ENCODE measurements at regions not wholly inside any gene's neighbourhood (a gene's known extent, or its start where the extent isn't known, plus 50 kb on each side); places are given as distances from the start of the nearest gene placed in this dataset.

DNA sequence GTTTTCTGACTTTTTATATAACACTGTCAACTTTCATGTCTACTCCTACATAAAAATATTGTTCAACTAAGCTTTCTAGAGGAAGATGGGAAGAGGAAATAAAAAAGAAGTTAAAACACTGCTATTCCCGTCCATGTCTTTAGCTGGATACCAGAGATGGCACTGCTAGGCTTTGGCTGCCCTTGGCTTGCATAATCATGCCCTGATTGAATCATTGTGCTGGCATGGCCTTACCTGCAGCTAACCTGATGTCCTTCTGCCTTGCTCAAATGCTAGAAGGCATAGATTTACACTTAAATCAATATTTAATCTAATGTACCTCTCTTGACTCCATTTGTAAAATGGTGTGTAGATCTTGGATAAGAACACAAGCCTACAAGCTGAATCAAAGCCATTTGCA lies 539.7 kb upstream of the IL12A start:
- Histone ChIP-seq H3K9me3 (no peaks in the 10 kb centered on the region), H3K4me3 (no peak overlapping the region), H3K27ac (no peak overlapping the region), H3K36me3 (no peaks in the 10 kb centered on the region), H3K4me1 (no peaks in the 10 kb centered on the region), H3K27me3 (no peaks in the 10 kb centered on the region)
- intact Hi-C loops (cut with DNase I): no loop called here
- no peak for DNase-seq
- no peak for TF ChIP-seq POLR2AphosphoS5 (IDR thresholded peaks at IDR 0.05)
- no peak for TF ChIP-seq POLR2A (IDR thresholded peaks at IDR 0.05)
- 67 to 76% methylated on average over 1 of the region's 1 CpG for WGBS, 2 donors

DNA sequence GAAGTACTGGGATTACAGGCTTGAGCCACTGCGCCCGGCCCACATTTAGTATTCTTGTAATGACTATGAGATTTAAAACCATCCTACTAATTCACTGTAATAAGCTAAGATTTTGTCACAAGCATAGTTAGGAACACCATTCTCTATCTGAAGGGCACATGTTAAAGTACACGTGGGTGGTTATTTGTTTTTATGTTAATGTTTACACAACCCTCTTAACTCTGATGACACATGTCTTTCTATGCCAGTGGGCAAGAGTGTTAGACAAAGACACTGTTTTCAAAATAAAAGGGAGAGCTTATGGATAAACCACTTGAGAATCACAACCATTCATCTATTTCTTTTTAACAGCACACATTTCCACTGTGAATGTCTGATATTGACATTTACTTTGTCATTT lies 537.6 kb upstream of the IL12A start:
- Histone ChIP-seq H3K4me3 (no peak overlapping the region), H3K36me3 (no peaks in the 10 kb centered on the region), H3K9me3 (no peaks in the 10 kb centered on the region), H3K4me1 (no peaks in the 10 kb centered on the region), H3K27ac (no peak overlapping the region), H3K27me3 (no peaks in the 10 kb centered on the region)
- intact Hi-C loops (cut with DNase I): no loop called here
- WGBS, 2 donors: 64 to 80% methylated on average over 3 of the region's 3 CpGs
- no peak for TF ChIP-seq EP300 (IDR thresholded peaks at IDR 0.05)
- no peak for TF ChIP-seq POLR2A (IDR thresholded peaks at IDR 0.05)
- TF ChIP-seq POLR2AphosphoS5 (IDR thresholded peaks at IDR 0.05): no peak
- TF ChIP-seq, protein P1, sequence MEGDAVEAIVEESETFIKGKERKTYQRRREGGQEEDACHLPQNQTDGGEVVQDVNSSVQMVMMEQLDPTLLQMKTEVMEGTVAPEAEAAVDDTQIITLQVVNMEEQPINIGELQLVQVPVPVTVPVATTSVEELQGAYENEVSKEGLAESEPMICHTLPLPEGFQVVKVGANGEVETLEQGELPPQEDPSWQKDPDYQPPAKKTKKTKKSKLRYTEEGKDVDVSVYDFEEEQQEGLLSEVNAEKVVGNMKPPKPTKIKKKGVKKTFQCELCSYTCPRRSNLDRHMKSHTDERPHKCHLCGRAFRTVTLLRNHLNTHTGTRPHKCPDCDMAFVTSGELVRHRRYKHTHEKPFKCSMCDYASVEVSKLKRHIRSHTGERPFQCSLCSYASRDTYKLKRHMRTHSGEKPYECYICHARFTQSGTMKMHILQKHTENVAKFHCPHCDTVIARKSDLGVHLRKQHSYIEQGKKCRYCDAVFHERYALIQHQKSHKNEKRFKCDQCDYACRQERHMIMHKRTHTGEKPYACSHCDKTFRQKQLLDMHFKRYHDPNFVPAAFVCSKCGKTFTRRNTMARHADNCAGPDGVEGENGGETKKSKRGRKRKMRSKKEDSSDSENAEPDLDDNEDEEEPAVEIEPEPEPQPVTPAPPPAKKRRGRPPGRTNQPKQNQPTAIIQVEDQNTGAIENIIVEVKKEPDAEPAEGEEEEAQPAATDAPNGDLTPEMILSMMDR (IDR thresholded peaks at IDR 0.05): no peak
- DNase-seq: no peak

DNA sequence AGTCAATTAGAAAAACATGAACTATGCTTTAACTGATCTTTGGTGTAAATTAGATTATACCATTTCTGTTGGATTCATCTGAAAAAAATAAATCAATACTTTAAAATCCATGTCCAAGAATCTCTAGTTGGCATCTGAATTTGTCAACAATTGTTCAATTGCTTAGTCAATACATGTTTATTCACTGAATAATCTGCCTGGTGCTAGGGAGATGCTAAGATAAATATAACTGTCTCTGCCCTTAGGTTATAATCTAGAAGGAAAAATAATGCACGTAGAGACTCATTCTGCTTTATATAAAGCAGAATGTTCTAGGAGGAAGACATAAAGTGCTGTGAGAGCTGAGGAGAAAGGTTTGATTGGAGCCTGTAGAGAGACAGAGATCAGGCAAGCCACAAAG lies 537.2 kb upstream of the IL12A start:
- no peak overlapping the region for H3K4me3 ChIP-seq
- H3K9me3 ChIP-seq: no peaks in the 10 kb centered on the region
- DNase-seq: no peak
- H3K36me3 ChIP-seq: no peaks in the 10 kb centered on the region
- intact Hi-C loops (cut with DNase I): no loop called here
- no peak overlapping the region for H3K27ac ChIP-seq
- WGBS, 2 donors: 59 to 80% methylated on average over 1 of the region's 1 CpG
- no peaks in the 10 kb centered on the region for H3K27me3 ChIP-seq
- H3K4me1 ChIP-seq: no peaks in the 10 kb centered on the region
- TF ChIP-seq POLR2AphosphoS5 (IDR thresholded peaks at IDR 0.05) (no peak), EP300 (IDR thresholded peaks at IDR 0.05) (no peak), POLR2A (IDR thresholded peaks at IDR 0.05) (no peak)
- TF ChIP-seq, protein P1 (IDR thresholded peaks at IDR 0.05): no peak

DNA sequence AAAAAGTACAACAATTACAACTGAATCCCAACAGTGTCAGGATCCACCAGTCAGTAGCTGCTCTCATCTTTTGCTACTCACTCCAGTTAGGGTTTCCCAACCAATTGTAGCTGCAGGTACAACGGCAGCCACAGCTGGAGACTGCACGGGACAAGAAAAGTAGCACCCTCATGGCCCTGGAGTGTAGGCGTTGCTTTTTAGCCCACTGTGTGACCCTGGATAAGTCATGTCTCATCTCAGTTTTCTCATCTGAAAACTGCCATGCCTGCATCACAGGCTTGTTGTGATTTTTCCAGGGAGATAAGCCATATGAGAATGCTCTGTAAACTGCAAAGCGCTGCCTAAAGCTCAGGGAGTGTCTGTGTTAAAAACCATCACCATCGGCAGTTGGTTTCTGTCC lies 535.6 kb upstream of the IL12A start:
- no peaks in the 10 kb centered on the region for H3K4me1 ChIP-seq
- WGBS, 2 donors: 86 to 93% methylated on average over 5 of the region's 5 CpGs
- H3K27me3 ChIP-seq: no peaks in the 10 kb centered on the region
- no peak overlapping the region for H3K27ac ChIP-seq
- TF ChIP-seq EP300 (IDR thresholded peaks at IDR 0.05): no peak
- TF ChIP-seq POLR2AphosphoS5 (IDR thresholded peaks at IDR 0.05): no peak
- TF ChIP-seq POLR2A (IDR thresholded peaks at IDR 0.05): no peak
- TF ChIP-seq, protein P1 (IDR thresholded peaks at IDR 0.05): no peak
- no peaks in the 10 kb centered on the region for H3K36me3 ChIP-seq
- no peak overlapping the region for H3K4me3 ChIP-seq
- intact Hi-C loops (cut with DNase I): no loop called here
- no peak for DNase-seq
- no peaks in the 10 kb centered on the region for H3K9me3 ChIP-seq

DNA sequence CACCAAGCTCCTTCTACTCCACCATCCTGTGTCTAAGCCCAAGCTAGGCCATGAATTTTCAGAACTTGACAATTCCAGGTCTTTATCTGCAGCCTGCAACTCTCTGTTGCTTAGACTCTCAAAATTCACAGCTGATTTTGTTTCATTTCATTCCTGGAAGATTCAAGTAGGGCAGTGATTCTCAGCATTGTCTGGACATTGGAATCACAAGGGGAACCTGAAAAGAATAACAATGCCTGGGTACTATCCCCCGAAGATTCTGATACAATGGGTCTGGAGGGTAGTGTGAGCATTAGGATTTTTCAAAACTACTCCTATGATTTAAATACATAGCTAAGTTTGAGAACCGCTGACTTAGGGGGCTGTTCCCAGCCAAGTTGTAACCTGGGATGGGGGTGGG lies 534.7 kb upstream of the IL12A start:
- no peak for TF ChIP-seq EP300 (IDR thresholded peaks at IDR 0.05)
- TF ChIP-seq, protein P1 (IDR thresholded peaks at IDR 0.05): no peak
- TF ChIP-seq POLR2A (IDR thresholded peaks at IDR 0.05): no peak
- TF ChIP-seq POLR2AphosphoS5 (IDR thresholded peaks at IDR 0.05): no peak
- H3K4me3 ChIP-seq: no peak overlapping the region
- no peaks in the 10 kb centered on the region for H3K36me3 ChIP-seq
- no peaks in the 10 kb centered on the region for H3K9me3 ChIP-seq
- intact Hi-C loops (cut with DNase I): no loop called here
- H3K27me3 ChIP-seq: no peaks in the 10 kb centered on the region
- 76 to 86% methylated on average over 2 of the region's 2 CpGs for WGBS, 2 donors
- no peaks in the 10 kb centered on the region for H3K4me1 ChIP-seq
- H3K27ac ChIP-seq: no peak overlapping the region
- DNase-seq: no peak
